ENCODE measurements at regions not wholly inside any gene's neighbourhood (a gene's known extent, or its start where the extent isn't known, plus 50 kb on each side); places are given as distances from the start of the nearest gene placed in this dataset.

DNA sequence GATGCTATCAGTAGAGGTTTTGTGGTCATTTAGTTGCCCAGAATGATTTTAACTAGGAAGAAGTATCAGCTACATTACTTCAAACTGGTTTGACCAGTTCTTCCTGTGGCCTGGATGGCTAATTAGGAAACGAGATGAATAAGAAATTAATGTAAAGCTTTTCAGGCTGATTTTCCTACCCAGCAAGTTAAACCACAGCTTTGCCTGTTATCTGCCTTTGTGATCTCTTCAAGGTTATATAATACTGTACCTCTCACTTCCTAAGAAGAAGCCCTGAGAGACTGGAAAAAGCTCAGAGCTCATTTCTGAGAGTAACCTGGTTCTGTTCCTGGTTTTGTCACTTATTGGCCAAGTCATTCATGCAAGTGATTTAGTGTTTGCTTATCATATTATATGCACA lies 782.2 kb upstream of the GOLIM4 start:
- no TSS peak for BruUV-seq (replicated peaks)
- Histone ChIP-seq H3K27ac (ENCODE audit: extremely low read length, insufficient read depth, low read length) (no peak overlapping the region), H3K79me2 (ENCODE audit: insufficient read depth, low read length) (no peaks in the 10 kb centered on the region), H3K9me3 (ENCODE audit: low read length) (no peaks in the 10 kb centered on the region), H3K9ac (ENCODE audit: insufficient read depth, low read depth, low read length) (no peak overlapping the region), H3K36me3 (replicated peaks in 1 of 2; ENCODE audit: control insufficient read depth in 1 of 2, insufficient read depth in 2 of 2, low read length in 2 of 2) (no peaks in the 10 kb centered on the region), H2AFZ (ENCODE audit: low read length) (no peak overlapping the region), H3K27me3 (ENCODE audit: control insufficient read depth in 1 of 2, insufficient read depth in 2 of 2, low read length in 2 of 2) (no peaks in the 10 kb centered on the region; a peak in 1 of 5 replicates), H3K4me2 (ENCODE audit: low read depth, low read length) (no peak overlapping the region), H4K20me1 (ENCODE audit: insufficient read depth, low read length) (no peaks in the 10 kb centered on the region), H3K4me1 (ENCODE audit: insufficient read depth, low read length) (peaks cover 29% of the 10 kb centered on the region), H3K4me3 (replicated peaks in 1 of 3; ENCODE audit: insufficient read depth in 1 of 3, low read depth in 2 of 3, low read length in 3 of 3) (no peak overlapping the region)
- ChIA-PET CTCF (ENCODE audit: low intra/inter-chr PET ratio, low total read pairs) (no interaction called here), POLR2A (no interaction called here)
- TF ChIP-seq SSRP1 (CRISPR knock-in tag; IDR thresholded peaks at IDR 0.05) (no peak), RAD21 (CRISPR knock-in tag; IDR thresholded peaks at IDR 0.05) (no peak), RBFOX2 (IDR thresholded peaks at IDR 0.05; ENCODE audit: low read depth, low read length) (no peak), ATF5 (CRISPR knock-in tag; IDR thresholded peaks at IDR 0.05; ENCODE audit: low read depth) (no peak), ZNF317 (CRISPR knock-in tag; IDR thresholded peaks at IDR 0.05) (no peak), HNRNPL (IDR thresholded peaks at IDR 0.05; ENCODE audit: low read depth, low read length) (no peak), ZNF367 (CRISPR knock-in tag; IDR thresholded peaks at IDR 0.05; ENCODE audit: borderline replicate concordance) (no peak), KLF9 (CRISPR knock-in tag; IDR thresholded peaks at IDR 0.05; ENCODE audit: low read depth) (no peak), ZNF337 (CRISPR knock-in tag; IDR thresholded peaks at IDR 0.05; ENCODE audit: borderline replicate concordance, low read depth) (no peak), PHF21A (CRISPR knock-in tag; IDR thresholded peaks at IDR 0.05) (no peak), ZNF253 (CRISPR knock-in tag; IDR thresholded peaks at IDR 0.05; ENCODE audit: borderline replicate concordance) (no peak)
- TF ChIP-seq, protein P1, sequence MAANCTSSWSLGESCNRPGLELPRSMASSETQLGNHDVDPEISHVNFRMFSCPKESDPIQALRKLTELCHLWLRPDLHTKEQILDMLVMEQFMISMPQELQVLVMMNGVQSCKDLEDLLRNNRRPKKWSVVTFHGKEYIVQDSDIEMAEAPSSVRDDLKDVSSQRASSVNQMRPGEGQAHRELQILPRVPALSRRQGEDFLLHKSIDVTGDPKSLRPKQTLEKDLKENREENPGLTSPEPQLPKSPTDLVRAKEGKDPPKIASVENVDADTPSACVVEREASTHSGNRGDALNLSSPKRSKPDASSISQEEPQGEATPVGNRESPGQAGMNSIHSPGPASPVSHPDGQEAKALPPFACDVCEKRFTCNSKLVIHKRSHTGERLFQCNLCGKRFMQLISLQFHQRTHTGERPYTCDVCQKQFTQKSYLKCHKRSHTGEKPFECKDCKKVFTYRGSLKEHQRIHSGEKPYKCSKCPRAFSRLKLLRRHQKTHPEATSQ (CRISPR knock-in tag; IDR thresholded peaks at IDR 0.05; ENCODE audit: borderline replicate concordance), result no peak
- intact Hi-C loops (cut with micrococcal nuclease; ENCODE audit: unreplicated experiment) (no loop called here), in situ Hi-C loops (cut with HindIII; ENCODE audit: extremely low pct_ligation_motif_present, low pct_unique_long_range_greater_than_20kb) (no loop called here)
- WGBS (ENCODE audit: low lambda C conversion rate), result 29% methylated on average over 1 of the region's 1 CpG
- ATAC-seq, result no peak
- no peak for DNase-seq (ENCODE audit: low spot score)
- FAIRE-seq, result no peak
